Thoracic aorta (tissue), 2 donors: ENCODE measurements at regions not wholly inside any gene's neighbourhood (a gene's known extent, or its start where the extent isn't known, plus 50 kb on each side); places are given as distances from the start of the nearest gene placed in this dataset.

ENCODE experiments used
- ATAC-seq: fragments of 150-250 bp; one replicate; pipeline ENCODE4 v1.8.0; 2017; ENCODE audit warnings: low read depth; ENCODE audit not compliant: insufficient number of reproducible peaks, low FRiP score
- DNase-seq: peaks from one replicate; pipeline ENCODE4 v3.0.0-alpha.2; 2020; ENCODE audit warnings: low spot score
- H3K27ac ChIP-seq, 2 donors: fragments of 200-600 bp; sonication (generic); 1 replicate in 1 of 2; 2 replicates in 1 of 2; pipeline ENCODE4 v1.5.1; 2016; ENCODE audit warnings: mild to moderate bottlenecking in 2 of 2, moderate library complexity in 2 of 2
- H3K27me3 ChIP-seq: fragments of 200-600 bp; sonication (generic); replicated peaks from 2 replicates; pipeline ENCODE4 v1.6.0; 2016; ENCODE audit warnings: mild to moderate bottlenecking; ENCODE audit not compliant: insufficient read depth
- H3K36me3 ChIP-seq: fragments of 200-600 bp; sonication (generic); one replicate; pipeline ENCODE4 v1.5.1; 2016
- H3K4me1 ChIP-seq, 2 donors: fragments of 200-600 bp; sonication (generic); 1 replicate in 1 of 2; 2 replicates in 1 of 2; pipeline versions ENCODE4 v1.5.1 to v1.6.0; 2016; ENCODE audit warnings: low read depth in 2 of 2, mild to moderate bottlenecking in 1 of 2; ENCODE audit not compliant: control insufficient read depth in 1 of 2
- H3K4me3 ChIP-seq: fragments of 200-600 bp; sonication (generic); 2 replicates; pipeline ENCODE4 v1.5.1; 2016; ENCODE audit warnings: mild to moderate bottlenecking
- H3K9me3 ChIP-seq: fragments of 200-600 bp; sonication (generic); 2 replicates; pipeline ENCODE4 v1.5.1; 2016
- CTCF ChIP-seq: fragments of 200-600 bp; sonication (generic); IDR thresholded peaks from one replicate; pipeline ENCODE4 v1.5.1; 2019; ENCODE audit warnings: antibody characterized with exemption

- H3K4me3 ChIP-seq: no peak overlapping the region
- H3K4me1 ChIP-seq: no peaks in the 10 kb centered on the region
- TF ChIP-seq CTCF: no peak
- DNase-seq: no peak
- no peaks in the 10 kb centered on the region for H3K27me3 ChIP-seq
- H3K9me3 ChIP-seq: no peaks in the 10 kb centered on the region
- ATAC-seq: no peak
- H3K27ac ChIP-seq: no peak overlapping the region
- no peaks in the 10 kb centered on the region for H3K36me3 ChIP-seq
Measured at GRCh38 chr3:117936159-117936558, 1098.5 kb downstream of the IGSF11 start.

DNA sequence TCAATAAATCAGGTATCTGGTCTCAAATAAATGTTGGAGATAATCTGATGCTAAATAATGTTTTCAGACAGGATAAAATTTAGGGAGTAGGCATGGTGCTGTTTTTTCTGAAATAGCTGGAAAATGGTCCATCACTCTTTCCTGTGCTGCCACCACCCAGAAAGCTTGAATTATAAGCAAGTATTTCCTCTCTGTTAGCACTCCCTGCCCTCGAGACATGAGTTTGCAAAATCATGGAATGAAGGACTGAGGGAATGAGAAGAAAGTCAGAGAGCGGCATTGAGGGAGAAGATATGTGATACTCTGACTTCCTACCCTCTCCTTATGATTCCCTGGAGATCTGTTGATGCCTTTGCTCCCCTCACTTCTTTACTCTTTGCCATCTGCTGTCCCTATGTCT, 1095.7 kb downstream of the IGSF11 start:
- Histone ChIP-seq H3K9me3 (no peaks in the 10 kb centered on the region), H3K4me1 (no peaks in the 10 kb centered on the region), H3K27ac (no peak overlapping the region), H3K4me3 (no peak overlapping the region), H3K36me3 (no peaks in the 10 kb centered on the region), H3K27me3 (no peaks in the 10 kb centered on the region)
- TF ChIP-seq CTCF: no peak
- no peak for ATAC-seq
- DNase-seq: no peak

GRCh38 chr3:117939425-117940027, 1095.1 kb downstream of the IGSF11 start:
- ATAC-seq (no peak), DNase-seq (no peak)
- no peaks in the 10 kb centered on the region for H3K9me3 ChIP-seq
- no peaks in the 10 kb centered on the region for H3K27me3 ChIP-seq
- no peak overlapping the region for H3K27ac ChIP-seq
- H3K4me3 ChIP-seq: no peak overlapping the region
- H3K4me1 ChIP-seq: no peaks in the 10 kb centered on the region
- H3K36me3 ChIP-seq: no peaks in the 10 kb centered on the region
- no peak for TF ChIP-seq CTCF

DNA sequence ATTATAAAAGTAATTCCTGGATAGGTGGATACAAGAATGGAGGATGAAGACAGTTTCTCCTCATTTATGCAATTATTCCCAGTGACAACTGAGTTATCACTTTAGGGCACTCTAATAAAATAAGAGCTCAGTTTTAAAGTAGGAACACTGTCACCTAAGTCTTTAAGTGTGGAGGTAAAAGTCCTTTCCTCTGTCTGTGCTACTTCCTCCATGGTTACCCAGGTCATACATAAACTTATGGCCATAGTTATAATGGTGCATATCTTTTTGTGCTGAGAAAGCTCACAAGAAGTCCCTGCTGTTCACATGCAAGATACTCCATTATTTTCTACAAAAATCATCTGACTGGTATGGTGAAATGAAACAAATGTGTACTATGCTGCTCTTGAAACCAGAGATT, 1093.6 kb downstream of the IGSF11 start:
- no peak for ATAC-seq
- Histone ChIP-seq H3K4me1 (no peaks in the 10 kb centered on the region), H3K4me3 (no peak overlapping the region), H3K27me3 (no peaks in the 10 kb centered on the region), H3K36me3 (no peaks in the 10 kb centered on the region), H3K27ac (no peak overlapping the region), H3K9me3 (no peaks in the 10 kb centered on the region)
- TF ChIP-seq CTCF: no peak
- no peak for DNase-seq

DNA sequence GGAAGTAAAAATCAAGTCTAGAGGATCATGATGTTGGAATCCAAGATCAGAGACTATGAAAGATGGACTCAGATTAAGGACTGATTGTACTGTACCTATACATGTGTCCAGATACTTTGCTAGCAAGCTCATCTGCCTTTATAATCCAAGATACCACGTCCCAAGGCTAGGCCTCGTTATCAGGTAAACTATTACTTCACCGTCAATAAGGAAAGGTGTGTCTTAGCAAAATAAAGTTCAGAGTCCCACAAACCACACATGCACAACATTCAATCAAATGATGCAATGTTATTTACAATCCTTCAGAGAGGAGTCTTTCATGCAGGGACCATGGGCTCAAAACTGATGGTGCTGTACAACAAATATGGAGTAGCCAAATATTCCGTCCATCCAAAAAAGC, 1092.9 kb downstream of the IGSF11 start:
- no peak for TF ChIP-seq CTCF
- Histone ChIP-seq H3K27me3 (no peaks in the 10 kb centered on the region), H3K4me3 (no peak overlapping the region), H3K27ac (no peak overlapping the region), H3K9me3 (no peaks in the 10 kb centered on the region), H3K36me3 (no peaks in the 10 kb centered on the region), H3K4me1 (no peaks in the 10 kb centered on the region)
- DNase-seq (no peak), ATAC-seq (no peak)
